Aorta (tissue), 5 donors: ENCODE measurements at regions not wholly inside any gene's neighbourhood (a gene's known extent, or its start where the extent isn't known, plus 50 kb on each side); places are given as distances from the start of the nearest gene placed in this dataset.
A peak's percentile ranks its signal among the peaks of the same experiment; 100 is the strongest.

Experiments used
- ATAC-seq: fragments of 200-7000 bp; cut with Tn5 transposase; one replicate; pipeline ENCODE4 v1.9.1; 2022; ENCODE audit warnings: moderate library complexity; ENCODE audit not compliant: low FRiP score
- DNase-seq, 2 donors: peaks; one replicate each; pipeline ENCODE4 v3.0.0-alpha.2; 2020
- H3K27ac ChIP-seq, 2 donors: one replicate each; pipeline ENCODE4 v1.5.1; 2013; ENCODE audit warnings: low read length in 2 of 2, mild to moderate bottlenecking in 2 of 2, moderate library complexity in 2 of 2, control low read depth in 1 of 2, inconsistent platforms in 1 of 2, low read depth in 1 of 2
- H3K27me3 ChIP-seq, 2 donors: one replicate each; pipeline ENCODE4 v1.6.1; 2013; ENCODE audit warnings: control low read depth in 1 of 2, low read length in 1 of 2, mild to moderate bottlenecking in 1 of 2, moderate library complexity in 1 of 2; ENCODE audit not compliant: insufficient read depth in 2 of 2, control insufficient read depth in 1 of 2
- H3K36me3 ChIP-seq, 2 donors: one replicate each; pipeline ENCODE4 v1.6.1; 2013; ENCODE audit warnings: control low read depth in 1 of 2, low read length in 1 of 2, mild to moderate bottlenecking in 1 of 2; ENCODE audit not compliant: insufficient read depth in 2 of 2, control insufficient read depth in 1 of 2
- H3K4me1 ChIP-seq, 2 donors: one replicate each; pipeline ENCODE4 v1.6.1; 2013; ENCODE audit warnings: low read length in 2 of 2, control low read depth in 1 of 2, mild to moderate bottlenecking in 1 of 2, moderate library complexity in 1 of 2; ENCODE audit not compliant: insufficient read depth in 2 of 2, control insufficient read depth in 1 of 2
- H3K4me3 ChIP-seq, 2 donors: one replicate each; pipeline ENCODE4 v1.5.1; 2013; ENCODE audit warnings: low read length in 2 of 2, control low read depth in 1 of 2, mild to moderate bottlenecking in 1 of 2
- H3K9me3 ChIP-seq: one replicate; pipeline ENCODE4 v1.6.1; 2013; ENCODE audit warnings: mild to moderate bottlenecking, low read length; ENCODE audit not compliant: control insufficient read depth
- WGBS, 2 donors: extraction: QIAGEN DNeasy Blood & Tissue Kit; methylation state at CpG; one replicate each; pipeline ENCODE4 v1.1.7; 2013; 5-methylcytosine and 5-hydroxymethylcytosine counted together
- intact Hi-C, 2 donors: fragments of 100-400 bp; cut with DNase I; formaldehyde crosslinking; loops; one replicate each; pipeline versions ENCODE4 v1.14.2 to v1.15.0; 2022
- donor health status: healthy with polysubstance abuse.
- donor health status: Bipolar disorder and iron deficiency.
- donor health status: DM: no; HTN: no; CAD: no.
- donor health status: DM: no; HTN: no; CAD: no.
- donor health status: DM: yes; HTN: yes; CAD: no.

DNA sequence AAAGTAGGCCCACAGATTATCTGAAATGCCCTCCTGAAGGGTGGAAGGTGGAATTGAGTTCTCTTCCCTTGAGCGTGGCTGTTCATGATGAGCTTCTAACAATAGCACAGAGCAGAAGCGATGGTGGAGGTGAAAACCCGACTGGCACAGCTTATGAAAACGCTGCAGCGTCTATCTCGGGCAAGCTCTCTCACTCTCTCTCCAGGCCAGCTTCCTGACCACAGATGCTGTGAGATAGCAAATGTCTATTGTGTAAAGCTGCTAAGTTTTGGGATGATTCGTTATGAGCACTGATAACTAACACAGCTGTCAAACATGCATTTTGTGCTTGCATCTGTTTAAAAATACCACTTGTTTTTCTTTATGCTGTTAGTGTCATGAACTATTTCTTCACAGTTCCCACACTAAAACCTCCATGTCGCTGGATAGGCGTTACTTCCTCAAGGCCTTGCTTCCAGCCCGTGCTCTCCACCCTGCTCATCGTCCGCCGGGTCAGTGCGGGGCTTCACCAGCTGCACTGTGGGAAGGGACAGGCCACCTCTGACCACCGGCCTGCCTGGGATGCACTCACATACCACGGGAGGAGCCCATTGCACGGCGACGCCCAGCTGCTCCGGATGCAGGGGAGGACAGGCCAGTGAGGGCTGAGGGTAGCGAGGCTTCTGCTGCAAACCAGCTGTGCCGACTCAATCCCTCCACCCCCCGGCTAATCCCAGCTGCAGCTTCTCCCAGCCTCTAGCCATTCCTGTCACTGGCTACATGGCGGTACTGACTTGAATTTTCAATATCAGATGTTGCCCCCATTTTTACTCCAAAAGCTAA is 60.0 kb upstream of the OTOS start:
- intact Hi-C loops = no loop called here
- Histone ChIP-seq H3K36me3 (no peaks in the 10 kb centered on the region), H3K27me3 (no peaks in the 10 kb centered on the region), H3K9me3 (no peaks in the 10 kb centered on the region), H3K4me3 (no peak overlapping the region), H3K4me1 (no peaks in the 10 kb centered on the region), H3K27ac (no peak overlapping the region)
- ATAC-seq = no peak
- WGBS, 2 donors = 72 to 74% methylated on average over 24 of the region's 24 CpGs
- DNase-seq = peak; percentile 17 to 69

DNA sequence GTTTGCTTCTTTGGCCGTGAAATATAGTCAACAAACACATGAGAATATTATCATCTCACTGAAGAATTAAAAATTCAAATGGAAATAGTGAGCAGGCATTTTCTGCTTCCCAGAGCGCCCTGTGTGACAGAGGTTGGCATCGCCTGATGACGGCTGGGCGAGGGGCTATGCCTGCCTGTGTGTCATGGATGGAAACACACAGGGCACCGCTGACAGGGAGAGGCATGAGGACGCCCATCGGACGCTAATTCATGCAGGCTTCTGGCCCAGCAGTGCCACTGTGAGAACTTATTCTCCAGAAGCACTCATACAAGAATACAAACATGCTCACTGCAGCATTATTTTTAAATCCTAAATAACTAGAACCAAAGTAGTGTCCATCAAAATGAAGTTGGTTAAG is 61.4 kb upstream of the OTOS start:
- intact Hi-C loops = no loop called here
- Histone ChIP-seq H3K27ac (no peak overlapping the region), H3K4me3 (no peak overlapping the region), H3K36me3 (no peaks in the 10 kb centered on the region), H3K4me1 (no peaks in the 10 kb centered on the region), H3K27me3 (no peaks in the 10 kb centered on the region), H3K9me3 (no peaks in the 10 kb centered on the region)
- no peak for ATAC-seq
- WGBS, 2 donors = 78 to 80% methylated on average over 9 of the region's 9 CpGs
- peak; percentile 12 to 59 for DNase-seq

DNA sequence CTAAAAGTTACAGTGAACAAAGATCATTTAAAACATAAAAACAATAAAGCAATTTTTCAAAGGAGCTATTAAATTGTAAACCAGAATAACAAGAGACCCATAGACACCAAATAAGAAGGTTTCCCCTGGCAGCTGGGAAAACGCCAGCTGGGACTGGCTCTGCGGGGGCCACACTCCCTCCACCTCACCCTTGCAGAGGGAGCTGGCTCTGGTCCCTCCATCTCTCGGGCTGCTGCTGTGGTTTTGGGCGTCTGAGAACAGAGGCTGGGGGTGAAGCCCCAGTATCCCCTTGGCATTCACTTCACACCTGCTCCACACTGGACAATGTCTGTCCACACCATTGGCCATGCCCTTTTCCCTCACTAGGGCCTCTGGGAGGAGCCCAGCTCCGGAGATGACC is 62.1 kb upstream of the OTOS start:
- intact Hi-C loops = no loop called here
- peaks cover 1% of the 10 kb centered on the region for H3K9me3 ChIP-seq
- peak; percentile 16 to 23 for DNase-seq
- WGBS, 2 donors = 55 to 67% methylated on average over 5 of the region's 5 CpGs
- H3K27ac ChIP-seq = no peak overlapping the region
- no peak for ATAC-seq
- H3K4me1 ChIP-seq = no peaks in the 10 kb centered on the region
- no peak overlapping the region for H3K4me3 ChIP-seq
- H3K36me3 ChIP-seq = no peaks in the 10 kb centered on the region
- no peaks in the 10 kb centered on the region for H3K27me3 ChIP-seq

DNA sequence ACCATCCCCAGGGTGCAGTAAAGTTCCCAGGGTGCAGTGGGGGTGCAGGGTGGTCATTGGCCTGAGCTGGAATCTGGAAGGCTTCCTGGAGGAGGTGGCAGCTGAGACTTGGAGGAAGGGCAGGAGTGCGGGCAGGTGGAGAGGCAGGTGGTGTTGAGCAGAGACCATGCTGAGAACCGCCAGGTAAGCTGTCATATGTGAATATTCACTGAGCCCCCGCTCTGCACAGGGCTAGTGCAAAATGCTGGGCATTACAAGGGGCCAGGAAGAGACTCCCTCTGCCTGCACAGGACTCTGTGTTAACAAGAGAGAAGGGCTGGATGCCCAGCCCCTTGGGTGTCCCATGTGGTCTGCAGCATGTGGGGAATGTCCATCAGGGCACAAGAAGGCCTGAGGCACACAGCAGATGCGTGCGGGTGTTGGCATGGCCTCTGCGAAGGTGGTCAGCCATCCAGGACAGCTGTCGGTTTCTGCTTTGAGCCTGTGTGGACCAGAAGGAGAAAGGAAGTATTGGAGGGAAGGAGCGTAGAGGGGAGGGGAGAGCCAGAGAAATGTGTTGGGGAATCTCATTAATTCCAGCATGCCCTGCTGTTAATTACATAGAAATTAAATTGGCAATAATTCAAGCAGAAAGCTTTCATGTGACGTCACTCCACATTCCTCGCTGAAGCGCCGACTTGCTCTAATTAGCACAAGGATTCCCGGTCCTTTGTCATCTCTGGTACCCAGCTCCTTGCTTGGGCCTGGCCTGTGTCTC is 62.8 kb upstream of the OTOS start:
- WGBS, 2 donors = 66 to 71% methylated on average over 13 of the region's 13 CpGs
- no peaks in the 10 kb centered on the region for H3K27me3 ChIP-seq

DNA sequence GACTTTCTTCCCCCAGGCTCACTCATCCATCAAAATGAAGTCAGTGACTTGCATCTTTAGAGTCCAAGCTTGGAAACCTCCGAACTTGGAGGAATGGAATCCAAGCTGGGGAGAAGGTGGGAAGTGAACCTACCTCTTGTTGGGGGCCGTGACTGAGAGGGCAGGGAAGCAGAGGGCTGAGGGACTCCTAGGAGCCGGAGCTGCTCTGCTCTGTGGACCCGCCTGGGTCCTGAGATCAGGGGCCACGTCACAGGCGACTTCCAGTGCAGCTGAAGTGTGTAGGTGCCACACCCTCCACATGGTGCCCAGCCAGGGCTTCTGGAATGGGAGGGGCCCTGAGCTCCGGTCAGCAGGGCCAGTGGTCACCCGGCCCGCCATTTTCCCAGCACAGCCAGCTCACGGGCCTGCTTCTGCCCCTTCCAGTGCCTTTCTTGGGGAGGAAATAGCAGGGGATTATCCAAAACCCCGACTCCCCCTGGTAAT is 63.4 kb upstream of the OTOS start:
- Histone ChIP-seq H3K9me3 (peaks cover 3% of the 10 kb centered on the region), H3K36me3 (no peaks in the 10 kb centered on the region), H3K27ac (no peak overlapping the region), H3K4me3 (no peak overlapping the region), H3K4me1 (no peaks in the 10 kb centered on the region), H3K27me3 (no peaks in the 10 kb centered on the region)
- peak; percentile 29 to 70 for DNase-seq
- 76 to 77% methylated on average over 11 of the region's 11 CpGs for whole genome bisulfite sequencing, 2 donors
- ATAC-seq = no peak
- intact Hi-C loops = no loop called here

More for the DNA sequence above, 62.8 kb upstream of the OTOS start:
- no peaks in the 10 kb centered on the region for H3K36me3 ChIP-seq
- no peak overlapping the region for H3K4me3 ChIP-seq
- no peak overlapping the region for H3K27ac ChIP-seq
- peak; percentile 14 to 53 for DNase-seq
- intact Hi-C loops = no loop called here
- no peaks in the 10 kb centered on the region for H3K4me1 ChIP-seq
- H3K9me3 ChIP-seq = peaks cover 3% of the 10 kb centered on the region
- ATAC-seq = no peak

DNA sequence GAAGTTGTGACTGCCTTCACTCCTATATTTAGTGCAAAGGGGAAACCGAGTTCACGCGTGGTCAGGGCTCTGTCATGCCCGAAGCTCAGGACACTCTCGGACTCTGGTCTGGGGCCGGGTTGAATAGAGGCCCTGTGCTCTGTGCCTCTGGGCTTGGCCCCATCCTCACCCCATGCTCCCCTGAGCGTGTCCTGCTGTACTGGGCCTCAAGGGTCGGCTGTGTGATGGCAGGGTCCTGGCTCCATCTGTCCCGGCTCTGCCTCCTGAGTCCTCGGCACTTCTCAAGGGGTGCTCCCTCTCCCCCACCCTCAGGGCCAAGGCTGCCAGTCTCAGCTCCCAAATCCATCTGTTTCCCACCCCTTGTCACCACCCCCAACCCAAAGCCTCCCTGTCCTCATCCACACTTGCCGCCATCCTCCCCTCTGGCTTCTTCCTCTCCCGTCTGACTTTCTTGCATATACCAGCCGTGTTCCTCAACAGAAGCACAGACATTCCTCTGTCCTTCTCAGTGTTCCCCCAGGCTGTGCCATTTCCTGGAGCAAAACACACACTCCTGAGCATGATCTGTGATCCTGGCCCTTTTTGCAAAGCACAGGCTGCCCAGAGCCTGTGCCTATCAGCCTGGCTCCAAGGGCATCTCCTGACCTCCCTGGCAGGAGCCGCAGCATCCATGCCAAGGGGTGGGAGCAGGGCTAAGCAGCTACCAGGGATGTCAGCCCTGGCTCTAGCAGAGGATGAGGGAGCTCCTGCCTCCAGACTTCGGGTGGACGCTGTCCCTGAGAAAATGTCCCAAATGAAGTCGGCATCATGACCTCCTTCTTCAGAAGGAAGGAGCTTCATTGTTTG is 64.2 kb upstream of the OTOS start:
- intact Hi-C loops = no loop called here
- peak; percentile 24 to 46 for DNase-seq
- Histone ChIP-seq H3K27me3 (no peaks in the 10 kb centered on the region), H3K4me3 (no peak overlapping the region), H3K36me3 (no peaks in the 10 kb centered on the region), H3K4me1 (no peaks in the 10 kb centered on the region), H3K27ac (no peak overlapping the region), H3K9me3 (peaks cover 3% of the 10 kb centered on the region)
- ATAC-seq = no peak
- 74 to 75% methylated on average over 17 of the region's 17 CpGs for WGBS, 2 donors

DNA sequence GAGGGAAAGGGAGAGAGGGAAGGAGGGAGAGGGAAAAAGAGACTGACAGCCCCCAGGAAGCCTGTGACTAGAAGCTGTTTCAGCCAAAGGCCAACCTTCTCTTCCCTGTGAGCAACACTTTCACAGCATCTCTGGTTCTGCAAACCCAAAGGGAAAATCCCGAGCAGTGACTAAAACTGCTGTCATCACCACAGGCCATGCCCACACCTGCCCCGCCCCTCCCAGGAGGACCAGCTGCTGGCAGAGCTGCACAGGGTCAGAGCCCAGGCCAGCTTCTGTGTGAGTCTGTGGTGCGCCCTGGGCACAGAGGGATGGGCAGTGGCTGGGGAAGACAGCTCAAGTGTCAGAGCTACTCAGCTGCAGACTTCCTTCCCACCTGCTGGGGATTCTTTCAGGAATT is 64.9 kb upstream of the OTOS start:
- peak in 1 of 2 donors; percentile 71 for DNase-seq
- intact Hi-C loops = no loop called here
- WGBS, 2 donors = 36 to 40% methylated on average over 3 of the region's 3 CpGs

DNA sequence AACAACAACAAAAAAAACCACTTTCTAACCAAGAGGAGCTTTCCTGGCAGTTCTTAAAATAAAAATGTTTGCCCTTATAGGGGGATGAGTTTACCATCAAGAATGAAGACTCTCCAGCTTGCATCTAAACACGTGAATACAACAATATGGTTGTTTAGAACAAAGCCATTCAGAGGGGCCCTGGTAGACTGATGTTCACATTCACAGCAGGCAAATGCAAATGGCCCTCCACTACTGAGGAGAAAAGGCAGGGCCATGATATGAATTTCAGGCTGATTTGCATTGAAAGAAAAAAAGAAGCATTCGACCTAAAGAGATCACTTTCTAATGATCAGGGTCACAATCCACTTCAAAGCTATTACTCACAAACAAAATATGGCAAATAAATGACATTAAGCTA is 65.3 kb upstream of the OTOS start:
- WGBS, 2 donors = 24 to 30% methylated on average over 2 of the region's 2 CpGs
- DNase-seq = no peak
- no peaks in the 10 kb centered on the region for H3K27me3 ChIP-seq

More for the DNA sequence above, 64.9 kb upstream of the OTOS start:
- Histone ChIP-seq H3K4me3 (no peak overlapping the region), H3K27me3 (no peaks in the 10 kb centered on the region), H3K36me3 (no peaks in the 10 kb centered on the region), H3K27ac (no peak overlapping the region), H3K4me1 (no peaks in the 10 kb centered on the region), H3K9me3 (peaks cover 3% of the 10 kb centered on the region)
- no peak for ATAC-seq

More for the DNA sequence above, 65.3 kb upstream of the OTOS start:
- ATAC-seq = no peak
- H3K36me3 ChIP-seq = no peaks in the 10 kb centered on the region
- H3K4me3 ChIP-seq = no peak overlapping the region
- peaks cover 3% of the 10 kb centered on the region for H3K9me3 ChIP-seq
- no peaks in the 10 kb centered on the region for H3K4me1 ChIP-seq
- intact Hi-C loops = no loop called here
- no peak overlapping the region for H3K27ac ChIP-seq
